CD14-positive monocyte (primary cell): ENCODE measurements at regions not wholly inside any gene's neighbourhood (a gene's known extent, or its start where the extent isn't known, plus 50 kb on each side); places are given as distances from the start of the nearest gene placed in this dataset.

ENCODE experiments used
- DNase-seq, 3 donors: peaks; one replicate each; pipeline ENCODE4 v3.0.0-alpha.2; 2011 to 2022
- H2AFZ ChIP-seq: 2 replicates; pipeline ENCODE4 v1.6.0; 2012; ENCODE audit warnings: mild to moderate bottlenecking, low read depth, low read length, inconsistent platforms; ENCODE audit not compliant: insufficient read depth, poor library complexity, severe bottlenecking
- H3K27ac ChIP-seq, 2 donors: 1 replicate in 1 of 2; 2 replicates in 1 of 2; pipeline ENCODE4 v1.5.1; 2012 to 2013; ENCODE audit warnings: low read length in 2 of 2, control low read depth in 1 of 2, inconsistent platforms in 1 of 2, low read depth in 1 of 2, mild to moderate bottlenecking in 1 of 2
- H3K27me3 ChIP-seq, 2 donors: one replicate each; pipeline versions ENCODE4 v1.6.0 to v1.6.1; 2011 to 2013; ENCODE audit warnings: low read length in 2 of 2; ENCODE audit not compliant: control insufficient read depth in 2 of 2, insufficient read depth in 2 of 2
- H3K36me3 ChIP-seq, 2 donors: replicated peaks in 1 of 2; 1 replicate in 1 of 2; 2 replicates in 1 of 2; pipeline versions ENCODE4 v1.5.1 to v1.6.1; 2012 to 2013; ENCODE audit warnings: low read length in 2 of 2, control low read depth in 1 of 2, inconsistent platforms in 1 of 2, mild to moderate bottlenecking in 1 of 2; ENCODE audit not compliant: insufficient read depth in 2 of 2, control insufficient read depth in 1 of 2
- H3K4me1 ChIP-seq, 2 donors: 1 replicate in 1 of 2; 2 replicates in 1 of 2; pipeline versions ENCODE4 v1.5.1 to v1.6.1; 2012 to 2013; ENCODE audit warnings: low read length in 2 of 2, control low read depth in 1 of 2, inconsistent platforms in 1 of 2, mild to moderate bottlenecking in 1 of 2, moderate library complexity in 1 of 2; ENCODE audit not compliant: insufficient read depth in 2 of 2, control insufficient read depth in 1 of 2
- H3K4me2 ChIP-seq: replicated peaks from 2 replicates; pipeline ENCODE3; 2012; ENCODE audit warnings: low read length, moderate library complexity, mild to moderate bottlenecking; ENCODE audit not compliant: poor library complexity, severe bottlenecking; ENCODE audit errors: extremely low read depth
- H3K4me3 ChIP-seq, 3 experiments: fragments of 200-600 bp in 1 of 3; sonication (generic) in 1 of 3; replicated peaks in 1 of 3; 1 replicate in 2 of 3; 2 replicates in 1 of 3; pipeline ENCODE4 v1.5.1; 2011 to 2013; ENCODE audit warnings: low read length in 3 of 3, mild to moderate bottlenecking in 3 of 3, control low read depth in 2 of 3, low read depth in 2 of 3, inconsistent platforms in 1 of 3, moderate library complexity in 1 of 3
- H3K79me2 ChIP-seq: 2 replicates; pipeline ENCODE4 v1.6.0; 2012; ENCODE audit warnings: mild to moderate bottlenecking, control low read depth, inconsistent platforms, low read length, moderate library complexity; ENCODE audit not compliant: insufficient read depth
- H3K9ac ChIP-seq: 2 replicates; pipeline ENCODE4 v1.6.0; 2017; ENCODE audit warnings: low read length, mild to moderate bottlenecking; ENCODE audit not compliant: insufficient read depth, poor library complexity, severe bottlenecking
- H3K9me3 ChIP-seq, 2 donors: replicated peaks in 1 of 2; 1 replicate in 1 of 2; 2 replicates in 1 of 2; pipeline versions ENCODE4 v1.5.1 to v1.6.1; 2012 to 2013; ENCODE audit warnings: low read length in 2 of 2, control low read depth in 1 of 2; ENCODE audit not compliant: control insufficient read depth in 1 of 2, insufficient read depth in 1 of 2
- H4K20me1 ChIP-seq: 2 replicates; pipeline ENCODE4 v1.6.0; 2012; ENCODE audit warnings: mild to moderate bottlenecking, low read length, control low read depth, moderate library complexity; ENCODE audit not compliant: insufficient read depth
- H3K27ac Mint-ChIP-seq, 7 donors: one replicate each; pipeline ENCODE4 v1.8.0; 2020; ENCODE audit warnings: mild to moderate bottlenecking in 7 of 7, mixed read lengths in 7 of 7, moderate library complexity in 6 of 7, inconsistent platforms in 2 of 7
- H3K27me3 Mint-ChIP-seq, 3 donors: one replicate each; pipeline ENCODE4 v1.8.0; 2021 to 2022; ENCODE audit warnings: low read depth in 3 of 3, mild to moderate bottlenecking in 3 of 3, mixed read lengths in 3 of 3, moderate library complexity in 3 of 3, inconsistent platforms in 1 of 3
- H3K36me3 Mint-ChIP-seq, 2 donors: one replicate each; pipeline ENCODE4 v1.8.0; 2020; ENCODE audit warnings: mixed read lengths in 2 of 2, inconsistent platforms in 1 of 2, mild to moderate bottlenecking in 1 of 2
- H3K4me1 Mint-ChIP-seq: one replicate; pipeline ENCODE4 v1.8.0; 2020; ENCODE audit warnings: mild to moderate bottlenecking, mixed read lengths
- H3K4me3 Mint-ChIP-seq, 2 donors: one replicate each; pipeline ENCODE4 v1.8.0; 2020; ENCODE audit warnings: mild to moderate bottlenecking in 2 of 2, mixed read lengths in 2 of 2, moderate library complexity in 1 of 2
- H3K9me3 Mint-ChIP-seq, 7 donors: one replicate each; pipeline ENCODE4 v1.8.0; 2020 to 2022; ENCODE audit warnings: mixed read lengths in 7 of 7, mild to moderate bottlenecking in 6 of 7, moderate library complexity in 6 of 7, inconsistent platforms in 2 of 7
- CTCF ChIP-seq: fragments of 200-600 bp; IDR thresholded peaks from one replicate; pipeline ENCODE4 v1.8.0; 2022; ENCODE audit warnings: antibody characterized with exemption, mild to moderate bottlenecking
- WGBS: methylation state at CpG from one replicate; pipeline ENCODE4 v1.1.5; 2013; ENCODE audit warnings: missing lambda C conversion rate; ENCODE audit not compliant: insufficient coverage; 5-methylcytosine and 5-hydroxymethylcytosine counted together
- intact Hi-C, 2 donors: fragments of 100-400 bp; cut with micrococcal nuclease; formaldehyde crosslinking; loops; one replicate each; pipeline versions ENCODE4 v1.15.0 to v1.15.1; 2023

GRCh38 chr1:225712391-225712790 is 59.5 kb upstream of the ENAH start:
- Histone ChIP-seq H2AFZ (no peak overlapping the region), H3K79me2 (no peaks in the 10 kb centered on the region), H3K36me3 (no peaks in the 10 kb centered on the region), H3K9ac (no peak overlapping the region), H4K20me1 (no peaks in the 10 kb centered on the region), H3K9me3 (no peaks in the 10 kb centered on the region), H3K27ac (peak overlapping the region; percentile 43 to 52), H3K4me3 (peak overlapping the region in 1 of 3 experiments; percentile 57), H3K4me1 (peaks cover 30 to 37% of the 10 kb centered on the region in 2 donors), H3K27me3 (no peaks in the 10 kb centered on the region), H3K4me2 (peak overlapping the region; percentile 62)
- H3K27ac Mint-ChIP-seq: peak overlapping the region; percentile 79 to 94 (median 89)
- peak; percentile 80 to 91 (median 82) for DNase-seq
- TF ChIP-seq CTCF: no peak
- H3K36me3 Mint-ChIP-seq: no peaks in the 10 kb centered on the region
- peak overlapping the region; percentile 37 to 53 for H3K4me3 Mint-ChIP-seq
- peaks cover 31% of the 10 kb centered on the region for H3K4me1 Mint-ChIP-seq
- no peaks in the 10 kb centered on the region for H3K9me3 Mint-ChIP-seq
- peaks cover 0 to 2% (median 0%) of the 10 kb centered on the region in 3 donors for H3K27me3 Mint-ChIP-seq
- no CpG with 5 or more reads among the region's 4 CpGs for WGBS
- intact Hi-C loops: no loop called here

GRCh38 chr1:225713281-225713680 is 60.4 kb upstream of the ENAH start:
- Mint-ChIP-seq H3K4me3 (no peak overlapping the region), H3K4me1 (peaks cover 31% of the 10 kb centered on the region)
- intact Hi-C loops: no loop called here

More at GRCh38 chr1:225713281-225713680, 60.4 kb upstream of the ENAH start:
- no peaks in the 10 kb centered on the region for H3K27me3 ChIP-seq
- no peaks in the 10 kb centered on the region for H3K36me3 ChIP-seq
- no peak overlapping the region for H2AFZ ChIP-seq
- H3K79me2 ChIP-seq: no peaks in the 10 kb centered on the region
- H4K20me1 ChIP-seq: no peaks in the 10 kb centered on the region
- H3K9ac ChIP-seq: no peak overlapping the region
- no peaks in the 10 kb centered on the region for H3K9me3 ChIP-seq
- no peak for DNase-seq
- no CpG with 5 or more reads among the region's 8 CpGs for WGBS
- H3K27ac ChIP-seq: peak overlapping the region in 1 of 2 donors; percentile 52
- Mint-ChIP-seq H3K27me3 (peaks cover 0 to 3% (median 0%) of the 10 kb centered on the region in 3 donors), H3K27ac (peak overlapping the region in 6 of 7 donors; percentile 65 to 94 (median 88)), H3K9me3 (no peaks in the 10 kb centered on the region), H3K36me3 (no peaks in the 10 kb centered on the region)
- H3K4me3 ChIP-seq: no peak overlapping the region
- H3K4me2 ChIP-seq: no peak overlapping the region
- no peak for TF ChIP-seq CTCF
- peaks cover 30 to 37% of the 10 kb centered on the region in 2 donors for H3K4me1 ChIP-seq
